ENCODE measurements at regions not wholly inside any gene's neighbourhood (a gene's known extent, or its start where the extent isn't known, plus 50 kb on each side); places are given as distances from the start of the nearest gene placed in this dataset.

GRCh38 chr11:45754741-45755140 is 50.2 kb upstream of the SLC35C1 start:
- Histone ChIP-seq H3K9me3 (no peaks in the 10 kb centered on the region), H3K27ac (peak overlapping the region; percentile 26 to 54), H3K4me3 (no peak overlapping the region), H3K4me1 (no peaks in the 10 kb centered on the region), H3K36me3 (no peaks in the 10 kb centered on the region), H3K27me3 (no peaks in the 10 kb centered on the region)
- peak; percentile 23 to 25 for DNase-seq
- intact Hi-C loops (cut with DNase I; ENCODE audit: low total_unique reads) = no loop called here
- TF ChIP-seq POLR2A (IDR thresholded peaks at IDR 0.05) (no peak), CTCF (IDR thresholded peaks at IDR 0.05) (no peak)

GRCh38 chr11:45754261-45754709 is 50.7 kb upstream of the SLC35C1 start:
- peak overlapping the region; percentile 54 to 60 for H3K27ac ChIP-seq
- no peaks in the 10 kb centered on the region for H3K9me3 ChIP-seq
- TF ChIP-seq CTCF (IDR thresholded peaks at IDR 0.05) = no peak
- no peaks in the 10 kb centered on the region for H3K36me3 ChIP-seq
- intact Hi-C loops (cut with DNase I; ENCODE audit: low total_unique reads) = no loop called here
- peak; percentile 24 to 27 for DNase-seq
- H3K4me3 ChIP-seq = no peak overlapping the region
- no peaks in the 10 kb centered on the region for H3K4me1 ChIP-seq
- H3K27me3 ChIP-seq = no peaks in the 10 kb centered on the region

GRCh38 chr11:45752106-45752505 is 52.8 kb upstream of the SLC35C1 start:
- intact Hi-C loops (cut with DNase I; ENCODE audit: low total_unique reads) = no loop called here
- Histone ChIP-seq H3K27ac (no peak overlapping the region), H3K27me3 (no peaks in the 10 kb centered on the region), H3K4me3 (no peak overlapping the region), H3K36me3 (no peaks in the 10 kb centered on the region), H3K4me1 (no peaks in the 10 kb centered on the region), H3K9me3 (no peaks in the 10 kb centered on the region)
- no peak for DNase-seq
- no peak for TF ChIP-seq POLR2A (IDR thresholded peaks at IDR 0.05)
- TF ChIP-seq CTCF (IDR thresholded peaks at IDR 0.05) = no peak

GRCh38 chr11:45751430-45751829 is 53.5 kb upstream of the SLC35C1 start:
- no peaks in the 10 kb centered on the region for H3K36me3 ChIP-seq
- no peak for DNase-seq
- intact Hi-C loops (cut with DNase I; ENCODE audit: low total_unique reads) = no loop called here
- no peak overlapping the region for H3K4me3 ChIP-seq
- no peaks in the 10 kb centered on the region for H3K9me3 ChIP-seq
- no peak for TF ChIP-seq POLR2A (IDR thresholded peaks at IDR 0.05)
- TF ChIP-seq CTCF (IDR thresholded peaks at IDR 0.05) = no peak
- H3K4me1 ChIP-seq = no peaks in the 10 kb centered on the region
- no peak overlapping the region for H3K27ac ChIP-seq
- no peaks in the 10 kb centered on the region for H3K27me3 ChIP-seq

GRCh38 chr11:45750439-45750838 is 54.5 kb upstream of the SLC35C1 start:
- TF ChIP-seq CTCF (IDR thresholded peaks at IDR 0.05) (no peak), POLR2A (IDR thresholded peaks at IDR 0.05) (no peak)
- Histone ChIP-seq H3K36me3 (no peaks in the 10 kb centered on the region), H3K9me3 (no peaks in the 10 kb centered on the region), H3K27ac (no peak overlapping the region), H3K4me3 (no peak overlapping the region), H3K4me1 (no peaks in the 10 kb centered on the region), H3K27me3 (no peaks in the 10 kb centered on the region)
- DNase-seq = no peak
- intact Hi-C loops (cut with DNase I; ENCODE audit: low total_unique reads) = no loop called here

All from uterus (tissue), 3 donors.